GM12878 (cell line): ENCODE measurements at regions not wholly inside any gene's neighbourhood (a gene's known extent, or its start where the extent isn't known, plus 50 kb on each side); places are given as distances from the start of the nearest gene placed in this dataset.

ENCODE experiments used
- ATAC-seq: fragments of 200-7000 bp; cut with Tn5 transposase; 3 replicates; pipeline ENCODE4 v1.9.1; 2020; ENCODE audit warnings: mild to moderate bottlenecking, moderate library complexity
- BruUV-seq: library from RNA; stranded (reverse); fragments of 400-500 nt; replicated peaks from 2 replicates; lab custom pipeline; 2021; lab: Mats Ljungman, UMichigan
- CTCF ChIA-PET: fragments of 300-600 bp; sonication (Branson Sonifier 250); formaldehyde crosslinking; extraction: SDS; loops from one replicate; lab custom pipeline; 2021; ENCODE audit warnings: inconsistent platforms; lab: Yijun Ruan, JAX
- POLR2A ChIA-PET: fragments of 350-600 bp; formaldehyde crosslinking; extraction: SDS; loops from one replicate; lab custom pipeline; 2021; ENCODE audit warnings: inconsistent platforms; lab: Charles Lee
- RAD21 ChIA-PET: fragments of 300-600 bp; sonication (Branson Sonifier 250); formaldehyde crosslinking; loops from one replicate; lab custom pipeline; 2023; ENCODE audit warnings: antibody characterized with exemption; ENCODE audit not compliant: unreplicated experiment; lab: Charles Lee
- SMC1A ChIA-PET: fragments of 300-600 bp; sonication (Branson Sonifier 250); formaldehyde crosslinking; loops from one replicate; lab custom pipeline; 2023; ENCODE audit not compliant: unreplicated experiment, uncharacterized antibody; lab: Charles Lee
- DNase-seq: peaks from one replicate; pipeline ENCODE4 v3.0.0-alpha.2; 2011; ENCODE audit warnings: low read depth, low spot score
- FAIRE-seq: peaks from 3 replicates; lab custom pipeline; 2011; peaks lifted over from hg19 to GRCh38; lab: Jason Lieb, UNC
- H2AFZ ChIP-seq: 2 replicates; pipeline ENCODE4 v1.6.0; 2011; ENCODE audit warnings: low read depth, low read length, control low read depth; ENCODE audit not compliant: control insufficient read depth
- H3K27ac ChIP-seq: 2 replicates; pipeline ENCODE4 v1.5.1; 2011; ENCODE audit warnings: control low read depth; ENCODE audit not compliant: control insufficient read depth, insufficient read depth
- H3K27me3 ChIP-seq, 2 experiments: replicated peaks in 1 of 2; 2 replicates each; pipeline versions ENCODE4 v1.6.0 to v1.6.1; 2011; ENCODE audit warnings: low read length in 1 of 2; ENCODE audit not compliant: control insufficient read depth in 2 of 2, insufficient read depth in 2 of 2
- H3K36me3 ChIP-seq, 2 experiments: 2 replicates each; pipeline ENCODE4 v1.5.1; 2011; ENCODE audit warnings: low read length in 1 of 2; ENCODE audit not compliant: control insufficient read depth in 2 of 2, insufficient read depth in 2 of 2
- H3K4me1 ChIP-seq: 2 replicates; pipeline ENCODE4 v1.6.1; 2011; ENCODE audit warnings: mild to moderate bottlenecking, low read length, moderate library complexity, mixed read lengths; ENCODE audit not compliant: control insufficient read depth, insufficient read depth
- H3K4me2 ChIP-seq: 2 replicates; pipeline ENCODE4 v1.6.0; 2011; ENCODE audit warnings: control low read depth; ENCODE audit not compliant: control insufficient read depth, insufficient read depth
- H3K4me3 ChIP-seq: fragments of 200-600 bp; sonication (generic); 2 replicates; pipeline ENCODE4 v1.5.1; 2016
- H3K79me2 ChIP-seq: 2 replicates; pipeline ENCODE4 v1.6.0; 2011; ENCODE audit warnings: low read length; ENCODE audit not compliant: control insufficient read depth, insufficient read depth
- H3K9ac ChIP-seq: 2 replicates; pipeline ENCODE4 v1.8.0; 2011; ENCODE audit warnings: low read length, control low read depth, mixed read lengths; ENCODE audit not compliant: control insufficient read depth, insufficient read depth
- H3K9me3 ChIP-seq: replicated peaks from 3 replicates; pipeline ENCODE4 v1.5.1; 2011; ENCODE audit warnings: mild to moderate bottlenecking, low read length; ENCODE audit not compliant: control insufficient read depth, insufficient read depth
- H4K20me1 ChIP-seq: 2 replicates; pipeline ENCODE4 v1.6.0; 2011; ENCODE audit not compliant: control insufficient read depth, insufficient read depth
- BCLAF1 ChIP-seq: fragments of 450-650 bp; IDR thresholded peaks from 2 replicates; pipeline ENCODE4 v1.6.1; 2017; ENCODE audit warnings: antibody characterized with exemption, mild to moderate bottlenecking, moderate library complexity
- E2F8 ChIP-seq: fragments of 450-650 bp; IDR thresholded peaks from 2 replicates; pipeline ENCODE4 v1.6.1; 2018; ENCODE audit warnings: mild to moderate bottlenecking, low read depth, moderate library complexity; ENCODE audit not compliant: partially characterized antibody
- EZH2 ChIP-seq: IDR thresholded peaks from 2 replicates; pipeline ENCODE4 v1.6.1; 2012; ENCODE audit warnings: low read depth, mild to moderate bottlenecking, control low read depth, inconsistent platforms, low read length, borderline replicate concordance; ENCODE audit not compliant: control insufficient read depth
- HSF1 ChIP-seq: fragments of 150-350 bp; IDR thresholded peaks from 2 replicates; pipeline ENCODE4 v1.6.1; 2014; ENCODE audit warnings: mild to moderate bottlenecking, low read depth, low read length
- NFYA ChIP-seq: IDR thresholded peaks from 2 replicates; pipeline ENCODE4 v1.6.1; 2011; ENCODE audit warnings: low read depth, mild to moderate bottlenecking, low read length, improper control_type of control experiment, borderline replicate concordance
- NRF1 ChIP-seq: conservative IDR thresholded peaks from 2 replicates; pipeline ENCODE4 v1.6.1; 2011; ENCODE audit warnings: mild to moderate bottlenecking, low read depth, low read length, improper control_type of control experiment
- POLR2AphosphoS5 ChIP-seq: IDR thresholded peaks from 2 replicates; pipeline ENCODE4 v1.6.1; 2011; ENCODE audit warnings: mild to moderate bottlenecking, low read length, inconsistent platforms
- ZBTB40 ChIP-seq: fragments of 450-650 bp; IDR thresholded peaks from 2 replicates; pipeline ENCODE4 v1.6.1; 2016; ENCODE audit warnings: mild to moderate bottlenecking, moderate library complexity, borderline replicate concordance
- WGBS: methylation state at CpG from one replicate; pipeline ENCODE4 v1.1.6; 2016; ENCODE audit warnings: low lambda C conversion rate; ENCODE audit not compliant: insufficient replicate concordance, insufficient coverage; ENCODE audit errors: missing lambda C conversion rate; 5-methylcytosine and 5-hydroxymethylcytosine counted together
- in situ Hi-C: fragments of 300-500 bp; cut with MboI; formaldehyde crosslinking; loops from 9 replicates; pipeline ENCODE4 v1.14.3; 2018; ENCODE audit warnings: mixed read lengths
- intact Hi-C: fragments of 100-400 bp; cut with micrococcal nuclease; formaldehyde crosslinking; loops from one replicate; pipeline ENCODE4 v1.14.2; 2022; ENCODE audit not compliant: unreplicated experiment

GRCh38 chr15:34693053-34693744, 61.6 kb downstream of the GJD2 start:
- no peak overlapping the region for H3K9ac ChIP-seq
- TF ChIP-seq HSF1 (no peak), BCLAF1 (no peak), EZH2 (no peak), E2F8 (no peak), NRF1 (no peak), ZBTB40 (no peak), NFYA (no peak), POLR2AphosphoS5 (no peak)
- TF ChIP-seq, all 136 proteins: peak for 0
- in situ Hi-C loops (no loop called here), intact Hi-C loops (no loop called here)
- H3K79me2 ChIP-seq, result no peaks in the 10 kb centered on the region
- ATAC-seq (no peak), FAIRE-seq (no peak), DNase-seq (no peak)
- SMC1A ChIA-PET, result no interaction called here
- no peaks in the 10 kb centered on the region; the same call in 2 of the 3 replicates for H3K9me3 ChIP-seq
- no peak overlapping the region for H3K27ac ChIP-seq
- H2AFZ ChIP-seq, result no peak overlapping the region
- CTCF ChIA-PET, result no interaction called here
- H3K4me3 ChIP-seq, result no peak overlapping the region
- no peaks in the 10 kb centered on the region for H3K27me3 ChIP-seq
- H3K36me3 ChIP-seq, result no peaks in the 10 kb centered on the region
- RAD21 ChIA-PET, result no interaction called here
- POLR2A ChIA-PET, result no interaction called here
- H4K20me1 ChIP-seq, result no peaks in the 10 kb centered on the region
- no peak overlapping the region for H3K4me2 ChIP-seq
- no TSS peak for BruUV-seq
- 56% methylated on average over 4 of the region's 4 CpGs for WGBS
- H3K4me1 ChIP-seq, result no peaks in the 10 kb centered on the region
